ENCODE measurements at regions not wholly inside any gene's neighbourhood (a gene's known extent, or its start where the extent isn't known, plus 50 kb on each side); places are given as distances from the start of the nearest gene placed in this dataset.

- no peak for TF ChIP-seq POLR2A (IDR thresholded peaks at IDR 0.05)
- no peak for TF ChIP-seq POLR2AphosphoS5 (IDR thresholded peaks at IDR 0.05)
- no peak for TF ChIP-seq CTCF (IDR thresholded peaks at IDR 0.05)
- intact Hi-C loops (cut with DNase I; ENCODE audit: low total_unique reads), result no loop called here
- H3K27me3 ChIP-seq, result no peaks in the 10 kb centered on the region
- H3K4me1 ChIP-seq, result no peaks in the 10 kb centered on the region
- H3K4me3 ChIP-seq, result no peak overlapping the region
- no peaks in the 10 kb centered on the region for H3K36me3 ChIP-seq
- no peaks in the 10 kb centered on the region for H3K9me3 ChIP-seq
- no peak for DNase-seq (ENCODE audit: low spot score in 2 of 2)
- H3K27ac ChIP-seq, result no peak overlapping the region
Measured at GRCh38 chr15:69505956-69506556, 53.4 kb downstream of the RPLP1 start.

- H3K27me3 ChIP-seq, result no peaks in the 10 kb centered on the region
- H3K36me3 ChIP-seq, result no peaks in the 10 kb centered on the region
- intact Hi-C loops (cut with DNase I; ENCODE audit: low total_unique reads), result no loop called here
- H3K27ac ChIP-seq, result no peak overlapping the region
- H3K4me1 ChIP-seq, result no peaks in the 10 kb centered on the region
- no peak overlapping the region for H3K4me3 ChIP-seq
- no peak for TF ChIP-seq POLR2A (IDR thresholded peaks at IDR 0.05)
- no peak for TF ChIP-seq POLR2AphosphoS5 (IDR thresholded peaks at IDR 0.05)
- TF ChIP-seq CTCF (IDR thresholded peaks at IDR 0.05), result no peak
- no peaks in the 10 kb centered on the region for H3K9me3 ChIP-seq
- DNase-seq (ENCODE audit: low spot score in 2 of 2), result no peak
Measured at GRCh38 chr15:69508659-69509058, 56.0 kb downstream of the RPLP1 start.

GRCh38 chr15:69509131-69509530 lies 56.5 kb downstream of the RPLP1 start:
- no peaks in the 10 kb centered on the region for H3K27me3 ChIP-seq
- DNase-seq (ENCODE audit: low spot score in 2 of 2), result no peak
- intact Hi-C loops (cut with DNase I; ENCODE audit: low total_unique reads), result no loop called here
- no peaks in the 10 kb centered on the region for H3K4me1 ChIP-seq
- H3K9me3 ChIP-seq, result no peaks in the 10 kb centered on the region
- H3K4me3 ChIP-seq, result no peak overlapping the region
- no peak overlapping the region for H3K27ac ChIP-seq
- TF ChIP-seq CTCF (IDR thresholded peaks at IDR 0.05), result no peak
- no peak for TF ChIP-seq POLR2A (IDR thresholded peaks at IDR 0.05)
- TF ChIP-seq POLR2AphosphoS5 (IDR thresholded peaks at IDR 0.05), result no peak
- H3K36me3 ChIP-seq, result no peaks in the 10 kb centered on the region

GRCh38 chr15:69510556-69510955 lies 57.9 kb downstream of the RPLP1 start:
- no peaks in the 10 kb centered on the region for H3K4me1 ChIP-seq
- intact Hi-C loops (cut with DNase I; ENCODE audit: low total_unique reads), result no loop called here
- DNase-seq (ENCODE audit: low spot score in 2 of 2), result no peak
- no peak overlapping the region for H3K4me3 ChIP-seq
- H3K9me3 ChIP-seq, result no peaks in the 10 kb centered on the region
- no peaks in the 10 kb centered on the region for H3K27me3 ChIP-seq
- TF ChIP-seq POLR2A (IDR thresholded peaks at IDR 0.05) (no peak), CTCF (IDR thresholded peaks at IDR 0.05) (no peak), POLR2AphosphoS5 (IDR thresholded peaks at IDR 0.05) (no peak)
- H3K36me3 ChIP-seq, result no peaks in the 10 kb centered on the region
- H3K27ac ChIP-seq, result no peak overlapping the region

- Histone ChIP-seq H3K9me3 (no peaks in the 10 kb centered on the region), H3K4me3 (no peak overlapping the region), H3K4me1 (no peaks in the 10 kb centered on the region), H3K27ac (no peak overlapping the region), H3K27me3 (no peaks in the 10 kb centered on the region), H3K36me3 (no peaks in the 10 kb centered on the region)
- TF ChIP-seq CTCF (IDR thresholded peaks at IDR 0.05) (no peak), POLR2AphosphoS5 (IDR thresholded peaks at IDR 0.05) (no peak), POLR2A (IDR thresholded peaks at IDR 0.05) (no peak)
- intact Hi-C loops (cut with DNase I; ENCODE audit: low total_unique reads), result no loop called here
- no peak for DNase-seq (ENCODE audit: low spot score in 2 of 2)
Measured at GRCh38 chr15:69511015-69511414, 58.4 kb downstream of the RPLP1 start.
